Right atrium auricular region (tissue), 2 donors: ENCODE measurements at regions not wholly inside any gene's neighbourhood (a gene's known extent, or its start where the extent isn't known, plus 50 kb on each side); places are given as distances from the start of the nearest gene placed in this dataset.

Experiments
- DNase-seq: peaks from one replicate; pipeline ENCODE4 v3.0.0-alpha.2; 2019; ENCODE audit warnings: low spot score
- H3K27ac ChIP-seq, 2 donors: fragments of 200-600 bp; sonication (generic); 1 replicate in 1 of 2; 2 replicates in 1 of 2; pipeline ENCODE4 v1.5.1; 2016 to 2019
- H3K27me3 ChIP-seq, 2 donors: fragments of 200-600 bp; sonication (generic); one replicate each; pipeline versions ENCODE4 v1.5.1 to v1.6.0; 2017 to 2019
- H3K36me3 ChIP-seq: fragments of 200-600 bp; sonication (generic); one replicate; pipeline ENCODE4 v1.5.1; 2016
- H3K4me1 ChIP-seq, 2 donors: fragments of 200-600 bp; sonication (generic); one replicate each; pipeline versions ENCODE4 v1.5.1 to v1.6.0; 2017 to 2019
- H3K4me3 ChIP-seq, 2 donors: fragments of 200-600 bp; sonication (generic); 1 replicate in 1 of 2; 2 replicates in 1 of 2; pipeline ENCODE4 v1.5.1; 2017 to 2019; ENCODE audit warnings: mild to moderate bottlenecking in 1 of 2, moderate library complexity in 1 of 2
- H3K9me3 ChIP-seq, 2 donors: fragments of 200-600 bp; sonication (generic); one replicate each; pipeline ENCODE4 v1.5.1; 2019
- CTCF ChIP-seq, 2 donors: fragments of 200-600 bp; sonication (generic); IDR thresholded peaks; one replicate each; pipeline ENCODE4 v1.5.1; 2019; ENCODE audit warnings: antibody characterized with exemption in 2 of 2

GRCh38 chr14:45709541-45709940, 456.5 kb upstream of the MIS18BP1 start:
- H3K27ac ChIP-seq, result no peak overlapping the region
- H3K36me3 ChIP-seq, result no peaks in the 10 kb centered on the region
- no peaks in the 10 kb centered on the region for H3K9me3 ChIP-seq
- no peak overlapping the region for H3K4me3 ChIP-seq
- H3K4me1 ChIP-seq, result no peaks in the 10 kb centered on the region
- TF ChIP-seq CTCF (IDR thresholded peaks at IDR 0.05), result no peak
- H3K27me3 ChIP-seq, result no peaks in the 10 kb centered on the region
- no peak for DNase-seq

- no peaks in the 10 kb centered on the region for H3K4me1 ChIP-seq
- H3K4me3 ChIP-seq, result no peak overlapping the region
- H3K9me3 ChIP-seq, result no peaks in the 10 kb centered on the region
- TF ChIP-seq CTCF (IDR thresholded peaks at IDR 0.05), result no peak
- no peaks in the 10 kb centered on the region for H3K36me3 ChIP-seq
- H3K27me3 ChIP-seq, result no peaks in the 10 kb centered on the region
- DNase-seq, result no peak
- no peak overlapping the region for H3K27ac ChIP-seq
Measured at GRCh38 chr14:45705940-45706534, 453.0 kb upstream of the MIS18BP1 start.

- DNase-seq, result no peak
- no peak for TF ChIP-seq CTCF (IDR thresholded peaks at IDR 0.05)
- Histone ChIP-seq H3K4me1 (peaks cover 0 to 4% of the 10 kb centered on the region in 2 donors), H3K27me3 (no peaks in the 10 kb centered on the region), H3K4me3 (no peak overlapping the region), H3K9me3 (no peaks in the 10 kb centered on the region), H3K36me3 (no peaks in the 10 kb centered on the region), H3K27ac (no peak overlapping the region)
Measured at GRCh38 chr14:45699471-45699870, 446.5 kb upstream of the MIS18BP1 start.

- no peaks in the 10 kb centered on the region for H3K36me3 ChIP-seq
- no peak for DNase-seq
- H3K9me3 ChIP-seq, result no peaks in the 10 kb centered on the region
- peaks cover 0 to 4% of the 10 kb centered on the region in 2 donors for H3K4me1 ChIP-seq
- no peak overlapping the region for H3K27ac ChIP-seq
- no peak for TF ChIP-seq CTCF (IDR thresholded peaks at IDR 0.05)
- no peak overlapping the region for H3K4me3 ChIP-seq
- no peaks in the 10 kb centered on the region for H3K27me3 ChIP-seq
Measured at GRCh38 chr14:45698462-45699134, 445.6 kb upstream of the MIS18BP1 start.

GRCh38 chr14:45686771-45687170, 433.8 kb upstream of the MIS18BP1 start:
- H3K4me3 ChIP-seq, result no peak overlapping the region
- no peak overlapping the region for H3K27ac ChIP-seq
- H3K9me3 ChIP-seq, result peaks cover 0 to 28% of the 10 kb centered on the region in 2 donors
- no peaks in the 10 kb centered on the region for H3K27me3 ChIP-seq
- TF ChIP-seq CTCF (IDR thresholded peaks at IDR 0.05), result no peak
- no peaks in the 10 kb centered on the region for H3K36me3 ChIP-seq
- H3K4me1 ChIP-seq, result no peaks in the 10 kb centered on the region
- DNase-seq, result no peak

- peaks cover 0 to 22% of the 10 kb centered on the region in 2 donors for H3K9me3 ChIP-seq
- no peaks in the 10 kb centered on the region for H3K27me3 ChIP-seq
- H3K36me3 ChIP-seq, result no peaks in the 10 kb centered on the region
- DNase-seq, result no peak
- no peak overlapping the region for H3K4me3 ChIP-seq
- H3K4me1 ChIP-seq, result no peaks in the 10 kb centered on the region
- no peak overlapping the region for H3K27ac ChIP-seq
- no peak for TF ChIP-seq CTCF (IDR thresholded peaks at IDR 0.05)
Measured at GRCh38 chr14:45680531-45680930, 427.5 kb upstream of the MIS18BP1 start.
